Ascending aorta (tissue), 2 donors: ENCODE measurements at regions not wholly inside any gene's neighbourhood (a gene's known extent, or its start where the extent isn't known, plus 50 kb on each side); places are given as distances from the start of the nearest gene placed in this dataset.
"Not testable (repeated sequence)": the region's sequence is repeated elsewhere in the genome, so short reads cannot be mapped to it uniquely, and the experiment has no call there.

ENCODE experiments used
- DNase-seq, 2 donors: peaks; one replicate each; pipeline ENCODE4 v3.0.0-alpha.2; 2019; ENCODE audit warnings: low spot score in 2 of 2
- H3K27ac ChIP-seq, 2 donors: fragments of 200-600 bp; sonication (generic); one replicate each; pipeline ENCODE4 v1.5.1; 2016 to 2017; ENCODE audit warnings: mild to moderate bottlenecking in 1 of 2
- H3K27me3 ChIP-seq: fragments of 200-600 bp; sonication (generic); one replicate; pipeline ENCODE4 v1.5.1; 2017
- H3K36me3 ChIP-seq, 2 donors: fragments of 200-600 bp; sonication (generic); one replicate each; pipeline ENCODE4 v1.5.1; 2016
- H3K4me1 ChIP-seq, 2 donors: fragments of 200-600 bp; sonication (generic); one replicate each; pipeline ENCODE4 v1.5.1; 2016 to 2017; ENCODE audit warnings: mild to moderate bottlenecking in 1 of 2
- H3K4me3 ChIP-seq, 2 donors: fragments of 200-600 bp; sonication (generic); one replicate each; pipeline ENCODE4 v1.5.1; 2016 to 2017; ENCODE audit warnings: mild to moderate bottlenecking in 1 of 2
- H3K9me3 ChIP-seq, 2 donors: fragments of 200-600 bp; sonication (generic); one replicate each; pipeline ENCODE4 v1.5.1; 2016
- CTCF ChIP-seq, 3 experiments: fragments of 200-600 bp in 2 of 3; fragments of 450-650 bp in 1 of 3; sonication (generic) in 2 of 3; IDR thresholded peaks; one replicate each; pipeline ENCODE4 v1.5.1; 2016 to 2019; ENCODE audit warnings: antibody characterized with exemption in 3 of 3, mild to moderate bottlenecking in 1 of 3, moderate library complexity in 1 of 3
- intact Hi-C: fragments of 100-400 bp; cut with DNase I; formaldehyde crosslinking; loops from one replicate; pipeline ENCODE4 v1.15.1; 2023

GRCh38 chr1:222385955-222386354, 161.9 kb downstream of the HHIPL2 start:
- no peak for TF ChIP-seq CTCF (IDR thresholded peaks at IDR 0.05)
- no peaks in the 10 kb centered on the region for H3K27me3 ChIP-seq
- intact Hi-C loops: no loop called here
- no peaks in the 10 kb centered on the region for H3K9me3 ChIP-seq
- no peak overlapping the region for H3K4me3 ChIP-seq
- H3K4me1 ChIP-seq: no peaks in the 10 kb centered on the region
- no peak overlapping the region for H3K27ac ChIP-seq
- no peaks in the 10 kb centered on the region for H3K36me3 ChIP-seq
- no peak for DNase-seq

GRCh38 chr1:222385262-222385661, 162.6 kb downstream of the HHIPL2 start:
- H3K9me3 ChIP-seq: no peaks in the 10 kb centered on the region
- no peaks in the 10 kb centered on the region for H3K36me3 ChIP-seq
- no peak overlapping the region for H3K4me3 ChIP-seq
- DNase-seq: no peak
- TF ChIP-seq CTCF (IDR thresholded peaks at IDR 0.05): no peak
- H3K4me1 ChIP-seq: no peaks in the 10 kb centered on the region
- intact Hi-C loops: no loop called here
- no peaks in the 10 kb centered on the region for H3K27me3 ChIP-seq
- no peak overlapping the region for H3K27ac ChIP-seq

GRCh38 chr1:222384531-222384930, 163.4 kb downstream of the HHIPL2 start:
- H3K4me1 ChIP-seq: no peaks in the 10 kb centered on the region
- H3K27ac ChIP-seq: no peak overlapping the region
- no peak for TF ChIP-seq CTCF (IDR thresholded peaks at IDR 0.05)
- H3K36me3 ChIP-seq: no peaks in the 10 kb centered on the region
- no peak for DNase-seq
- H3K4me3 ChIP-seq: no peak overlapping the region
- no peaks in the 10 kb centered on the region for H3K9me3 ChIP-seq
- intact Hi-C loops: no loop called here
- H3K27me3 ChIP-seq: no peaks in the 10 kb centered on the region

GRCh38 chr1:222382171-222382570, 165.7 kb downstream of the HHIPL2 start:
- Histone ChIP-seq H3K36me3 (no peaks in the 10 kb centered on the region), H3K27ac (no peak overlapping the region), H3K4me1 (no peaks in the 10 kb centered on the region), H3K9me3 (no peaks in the 10 kb centered on the region), H3K4me3 (no peak overlapping the region), H3K27me3 (no peaks in the 10 kb centered on the region)
- TF ChIP-seq CTCF (IDR thresholded peaks at IDR 0.05): no peak
- intact Hi-C loops: no loop called here
- DNase-seq: no peak

- no peaks in the 10 kb centered on the region for H3K36me3 ChIP-seq
- intact Hi-C loops: no loop called here
- H3K4me3 ChIP-seq: no peak overlapping the region
- H3K27me3 ChIP-seq: no peaks in the 10 kb centered on the region
- no peak overlapping the region for H3K27ac ChIP-seq
- no peak for DNase-seq
- H3K9me3 ChIP-seq: no peaks in the 10 kb centered on the region
- H3K4me1 ChIP-seq: no peaks in the 10 kb centered on the region
- no peak for TF ChIP-seq CTCF (IDR thresholded peaks at IDR 0.05)
Measured at GRCh38 chr1:222377428-222378088, 170.3 kb downstream of the HHIPL2 start.

GRCh38 chr1:222376791-222377190, 171.1 kb downstream of the HHIPL2 start:
- H3K36me3 ChIP-seq, H3K9me3 ChIP-seq, H3K4me3 ChIP-seq, H3K27me3 ChIP-seq, H3K27ac ChIP-seq, intact Hi-C loops, H3K4me1 ChIP-seq, DNase-seq: not testable (repeated sequence)
